ENCODE measurements at regions not wholly inside any gene's neighbourhood (a gene's known extent, or its start where the extent isn't known, plus 50 kb on each side); places are given as distances from the start of the nearest gene placed in this dataset.

GRCh38 chr4:31455612-31456011 lies 735.4 kb downstream of the PCDH7 start:
- no peak for DNase-seq
- no peak overlapping the region for H2BK15ac ChIP-seq (ENCODE audit: low read depth, low read length)

More at GRCh38 chr4:31455612-31456011, 735.4 kb downstream of the PCDH7 start:
- Histone ChIP-seq H3K79me1 (ENCODE audit: insufficient read depth, low read depth, low read length, poor library complexity, severe bottlenecking) (no peaks in the 10 kb centered on the region), H3K9me3 (ENCODE audit: control insufficient read depth, low read depth, low read length) (no peaks in the 10 kb centered on the region), H3K4ac (ENCODE audit: low read depth, low read length) (no peak overlapping the region), H3K4me2 (ENCODE audit: insufficient read depth, insufficient read length, low read length) (no peak overlapping the region), H3K14ac (ENCODE audit: insufficient read depth, low read length) (no peak overlapping the region), H4K5ac (ENCODE audit: insufficient read length, low read depth, low read length) (no peak overlapping the region), H3K79me2 (ENCODE audit: insufficient read depth, low read length) (no peaks in the 10 kb centered on the region), H3K56ac (ENCODE audit: insufficient read length, low read depth, low read length) (no peak overlapping the region), H2AK5ac (ENCODE audit: insufficient read length, low read length) (no peak overlapping the region), H2BK5ac (ENCODE audit: insufficient read length, low read length) (no peak overlapping the region), H2BK20ac (ENCODE audit: low read depth, low read length, poor library complexity, severe bottlenecking) (no peak overlapping the region), H4K20me1 (ENCODE audit: control insufficient read depth, insufficient read depth, insufficient read length) (no peaks in the 10 kb centered on the region), H3T11ph (ENCODE audit: low read length) (no peak overlapping the region), H4K8ac (replicated peaks; ENCODE audit: insufficient read length, low read depth, low read length) (no peak overlapping the region), H3K4me1 (ENCODE audit: insufficient read depth, low read length) (peaks cover 3% of the 10 kb centered on the region; the same call in 1 of the 2 replicates), H2BK12ac (ENCODE audit: insufficient read length, low read depth, low read length) (no peak overlapping the region), H4K91ac (ENCODE audit: insufficient read length, low read depth, low read length) (no peak overlapping the region), H3K9ac (ENCODE audit: extremely low read depth, insufficient read length, low read length) (no peak overlapping the region), H3K23ac (ENCODE audit: insufficient read length, low read depth, low read length) (no peak overlapping the region), H2BK120ac (ENCODE audit: low read depth, low read length, poor library complexity, severe bottlenecking) (no peak overlapping the region), H3K23me2 (ENCODE audit: insufficient read length, low read depth, low read length, poor library complexity, severe bottlenecking) (no peaks in the 10 kb centered on the region), H2AFZ (ENCODE audit: low read length) (no peak overlapping the region), H3K27me3 (ENCODE audit: insufficient read depth, low read length) (no peaks in the 10 kb centered on the region), H3K18ac (ENCODE audit: insufficient read length, low read depth, low read length) (no peak overlapping the region), H3K27ac (ENCODE audit: insufficient read length, low read depth, low read length) (no peak overlapping the region)
- no peaks in the 10 kb centered on the region for H3K27me3 Mint-ChIP-seq (ENCODE audit: low read depth)
- no peak overlapping the region for H3K4me3 Mint-ChIP-seq
- 0 out of 7 replicates have a peak overlapping the region, but pooled peaks of 1 of the 3 experiments have one; percentile 4 for H3K27ac Mint-ChIP-seq
- H3K36me3 Mint-ChIP-seq (ENCODE audit: insufficient read depth in 1 of 3, low read depth in 3 of 3): no peaks in the 10 kb centered on the region
- peaks cover 4% of the 10 kb centered on the region in 2 experiments; a peak in 2 of 4 replicates for H3K4me1 Mint-ChIP-seq
- H3K9me3 Mint-ChIP-seq: no peaks in the 10 kb centered on the region
- TF ChIP-seq CTCF (conservative IDR thresholded peaks at IDR 0.05): no peak

Data from H9 (cell line).